Heart left ventricle (tissue), 16 donors: ENCODE measurements at regions not wholly inside any gene's neighbourhood (a gene's known extent, or its start where the extent isn't known, plus 50 kb on each side); places are given as distances from the start of the nearest gene placed in this dataset.

Experiments
- ATAC-seq, 4 donors: fragments of 200-7000 bp; cut with Tn5 transposase; one replicate each; pipeline ENCODE4 v1.9.1; 2020 to 2022; ENCODE audit warnings: moderate library complexity in 4 of 4, mild to moderate bottlenecking in 3 of 4, moderate number of reproducible peaks in 1 of 4
- DNase-seq, 5 donors: peaks; one replicate each; pipeline ENCODE4 v3.0.0-alpha.2; 2020
- H3K27ac ChIP-seq, 12 donors: fragments of 200-600 bp; sonication (generic) in 4 of 12; one replicate each; pipeline versions ENCODE4 v1.5.0 to v1.8.0; 2016 to 2022; ENCODE audit warnings: mild to moderate bottlenecking in 2 of 12
- H3K27me3 ChIP-seq, 9 donors: fragments of 200-600 bp; sonication (generic) in 2 of 9; one replicate each; pipeline versions ENCODE4 v1.5.1 to v1.8.0; 2016 to 2022; ENCODE audit warnings: mild to moderate bottlenecking in 3 of 9
- H3K36me3 ChIP-seq, 9 donors: fragments of 200-600 bp; sonication (generic) in 2 of 9; one replicate each; pipeline versions ENCODE4 v1.5.0 to v1.8.0; 2018 to 2022; ENCODE audit warnings: mild to moderate bottlenecking in 2 of 9
- H3K4me1 ChIP-seq, 12 donors: fragments of 200-600 bp; sonication (generic) in 4 of 12; one replicate each; pipeline versions ENCODE4 v1.5.0 to v1.8.0; 2016 to 2022; ENCODE audit warnings: mild to moderate bottlenecking in 3 of 12
- H3K4me3 ChIP-seq, 12 donors: fragments of 200-600 bp; sonication (generic) in 4 of 12; one replicate each; pipeline versions ENCODE4 v1.5.0 to v1.8.0; 2017 to 2022; ENCODE audit warnings: mild to moderate bottlenecking in 9 of 12, moderate library complexity in 4 of 12
- H3K9me3 ChIP-seq, 12 donors: fragments of 200-600 bp; sonication (generic) in 4 of 12; one replicate each; pipeline versions ENCODE4 v1.5.0 to v1.8.0; 2016 to 2022; ENCODE audit warnings: mild to moderate bottlenecking in 1 of 12
- POLR2A ChIP-seq, 2 donors: fragments of 450-650 bp; IDR thresholded peaks; one replicate each; pipeline ENCODE4 v1.6.1; 2017; ENCODE audit warnings: antibody characterized with exemption in 2 of 2, mild to moderate bottlenecking in 2 of 2, moderate library complexity in 2 of 2
- WGBS, 4 donors: extraction: QIAGEN DNeasy Blood & Tissue Kit in 2 of 4; methylation state at CpG; one replicate each; pipeline versions ENCODE4 v1.1.5 to v1.1.7; 2013 to 2018; 5-methylcytosine and 5-hydroxymethylcytosine counted together
- intact Hi-C, 10 donors: fragments of 100-400 bp; cut with DNase I; formaldehyde crosslinking; loops; one replicate each; pipeline versions ENCODE4 v1.11.1 to v1.14.2; 2022
- TF ChIP-seq, protein P1 (sequence below), 12 donors: fragments of 200-600 bp; sonication (generic) in 4 of 12; IDR thresholded peaks; one replicate each; pipeline versions ENCODE4 v1.5.0 to v1.8.0; 2018 to 2022; ENCODE audit warnings: antibody characterized with exemption in 12 of 12, mild to moderate bottlenecking in 5 of 12
- donor health status: ischemic (EF 13 %, LVEDD 7.1; RV severe dilation, severe dysfunction).
- donor health status: healthy with polysubstance abuse.
- donor health status: DM: no; HTN: yes; CAD: no.
- donor health status: DM: no; HTN: no; CAD: no.
- donor health status: ischemic (EF 25% LVEDD 6.9; RV normal size, moderate dysfunction).
- donor health status: ischemic (EF 25% LVEDD 5.7; RV mildly dilated, moderate dysfunction).
- donor health status: healthy.
- donor health status: DM: yes; HTN: yes; CAD: no.
- donor health status: ischemic (EF 35%, LVEDD 5.7; RV mildly dilated, moderate dysfunction).
- donor health status: nonischemic (EF 11% LVEDD 7.7; RV severe dilation, severe dysfunction).
- donor health status: DM: yes; HTN: yes; CAD: no.
- donor health status: PGD.
- donor health status: ischemic (EF 29% LVEDD 5.4; RV normal size, mild dysfunction).
- donor health status: nonischemic (EF 23%, LVEDD 6.1; RV moderate dilation, normal function).

DNA sequence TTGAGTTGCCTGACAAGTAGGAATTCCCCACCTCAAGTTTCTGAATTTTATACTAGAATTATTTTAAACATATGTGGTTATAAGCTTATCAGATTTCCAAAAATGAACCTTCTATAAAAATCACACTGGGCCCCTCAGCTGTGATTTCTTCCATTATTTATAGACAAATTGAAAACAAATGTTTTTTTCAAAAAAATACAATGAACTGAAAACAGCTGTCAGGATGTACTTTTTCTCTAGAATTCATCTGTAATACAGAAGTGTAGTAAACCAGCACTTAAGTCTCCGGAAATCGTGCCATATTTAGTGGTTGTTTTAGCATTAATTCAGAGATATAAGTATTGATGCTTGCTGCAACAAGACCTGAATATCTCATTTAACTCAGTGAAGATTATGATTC is 74.0 kb downstream of the SPRY1 start:
- DNase-seq: no peak
- Histone ChIP-seq H3K4me3 (no peak overlapping the region), H3K9me3 (no peaks in the 10 kb centered on the region), H3K27ac (no peak overlapping the region), H3K4me1 (no peaks in the 10 kb centered on the region), H3K27me3 (no peaks in the 10 kb centered on the region), H3K36me3 (no peaks in the 10 kb centered on the region)
- no peak for ATAC-seq
- TF ChIP-seq, protein P1, sequence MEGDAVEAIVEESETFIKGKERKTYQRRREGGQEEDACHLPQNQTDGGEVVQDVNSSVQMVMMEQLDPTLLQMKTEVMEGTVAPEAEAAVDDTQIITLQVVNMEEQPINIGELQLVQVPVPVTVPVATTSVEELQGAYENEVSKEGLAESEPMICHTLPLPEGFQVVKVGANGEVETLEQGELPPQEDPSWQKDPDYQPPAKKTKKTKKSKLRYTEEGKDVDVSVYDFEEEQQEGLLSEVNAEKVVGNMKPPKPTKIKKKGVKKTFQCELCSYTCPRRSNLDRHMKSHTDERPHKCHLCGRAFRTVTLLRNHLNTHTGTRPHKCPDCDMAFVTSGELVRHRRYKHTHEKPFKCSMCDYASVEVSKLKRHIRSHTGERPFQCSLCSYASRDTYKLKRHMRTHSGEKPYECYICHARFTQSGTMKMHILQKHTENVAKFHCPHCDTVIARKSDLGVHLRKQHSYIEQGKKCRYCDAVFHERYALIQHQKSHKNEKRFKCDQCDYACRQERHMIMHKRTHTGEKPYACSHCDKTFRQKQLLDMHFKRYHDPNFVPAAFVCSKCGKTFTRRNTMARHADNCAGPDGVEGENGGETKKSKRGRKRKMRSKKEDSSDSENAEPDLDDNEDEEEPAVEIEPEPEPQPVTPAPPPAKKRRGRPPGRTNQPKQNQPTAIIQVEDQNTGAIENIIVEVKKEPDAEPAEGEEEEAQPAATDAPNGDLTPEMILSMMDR (IDR thresholded peaks at IDR 0.05): no peak
- no peak for TF ChIP-seq POLR2A (IDR thresholded peaks at IDR 0.05)
- WGBS, 4 donors: 91 to 96% (median 93%) methylated on average over 2 of the region's 2 CpGs
- intact Hi-C loops: no loop called here

DNA sequence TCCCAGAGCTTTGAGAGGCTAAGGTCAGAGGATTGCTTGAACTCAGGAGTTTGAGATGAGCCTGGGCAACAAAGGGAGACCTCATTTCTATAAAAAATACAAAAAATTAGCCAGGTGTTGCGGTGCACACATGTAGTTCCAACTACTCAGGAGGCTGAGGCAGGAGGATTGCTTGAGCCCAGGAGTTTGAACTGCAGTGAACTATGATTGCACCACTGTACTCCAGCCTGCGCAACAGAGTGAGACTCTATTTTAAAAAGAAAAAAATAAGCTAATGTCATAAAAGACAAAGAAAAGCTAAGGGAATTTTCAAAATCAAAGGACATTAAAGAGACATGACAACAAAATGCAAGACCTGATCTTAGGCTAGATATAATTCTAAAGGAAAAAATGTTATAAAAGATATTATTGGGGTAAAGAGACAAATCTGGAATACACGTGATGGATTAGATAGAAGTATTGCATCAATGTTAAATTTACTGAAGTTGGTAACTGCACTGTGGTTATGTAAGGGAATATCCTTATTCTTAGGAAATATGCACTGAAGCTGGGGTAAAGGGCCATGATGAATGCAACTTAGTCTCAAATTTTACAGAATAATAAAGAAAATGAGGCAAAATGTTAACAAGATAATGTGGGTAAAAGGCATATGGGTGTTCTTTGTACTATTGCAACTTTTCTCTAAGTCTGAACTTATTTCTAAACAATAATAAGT is 75.2 kb downstream of the SPRY1 start:
- Histone ChIP-seq H3K36me3 (no peaks in the 10 kb centered on the region), H3K4me3 (no peak overlapping the region), H3K4me1 (no peaks in the 10 kb centered on the region), H3K27me3 (no peaks in the 10 kb centered on the region), H3K27ac (no peak overlapping the region), H3K9me3 (peaks cover 0 to 4% (median 0%) of the 10 kb centered on the region in 12 donors)
- ATAC-seq (no peak), DNase-seq (no peak)
- intact Hi-C loops: no loop called here
- TF ChIP-seq, protein P1 (IDR thresholded peaks at IDR 0.05): no peak
- TF ChIP-seq POLR2A (IDR thresholded peaks at IDR 0.05): no peak
- 93 to 97% (median 96%) methylated on average over 3 of the region's 3 CpGs for WGBS, 4 donors

DNA sequence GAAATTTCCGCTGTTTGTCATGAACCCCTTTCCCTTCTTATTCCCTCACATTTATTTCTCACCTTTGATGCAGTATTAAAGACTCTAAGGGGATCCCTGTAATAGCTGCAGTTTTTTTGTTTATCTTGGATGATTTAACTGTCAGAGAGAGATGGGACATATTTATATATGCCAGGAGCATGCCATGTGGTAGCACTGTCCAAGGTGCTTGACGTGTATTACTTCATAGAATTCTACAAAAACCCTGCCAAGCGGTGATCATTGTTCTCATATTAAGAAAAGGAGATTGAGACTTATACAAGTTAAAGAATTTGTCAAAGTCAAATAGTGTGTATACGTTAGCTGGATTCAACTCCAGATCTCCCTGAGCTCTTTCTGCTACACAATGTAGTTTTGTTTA is 78.2 kb downstream of the SPRY1 start:
- H3K36me3 ChIP-seq: no peaks in the 10 kb centered on the region
- peaks cover 0 to 3% (median 0%) of the 10 kb centered on the region in 12 donors for H3K4me1 ChIP-seq
- no peak overlapping the region for H3K27ac ChIP-seq
- ATAC-seq (no peak), DNase-seq (no peak)
- H3K4me3 ChIP-seq: no peak overlapping the region
- TF ChIP-seq, protein P1 (IDR thresholded peaks at IDR 0.05): no peak
- no peak for TF ChIP-seq POLR2A (IDR thresholded peaks at IDR 0.05)
- peaks cover 0 to 4% (median 0%) of the 10 kb centered on the region in 12 donors for H3K9me3 ChIP-seq
- H3K27me3 ChIP-seq: no peaks in the 10 kb centered on the region
- WGBS, 4 donors: 90 to 93% (median 91%) methylated on average over 4 of the region's 4 CpGs
- intact Hi-C loops: no loop called here

DNA sequence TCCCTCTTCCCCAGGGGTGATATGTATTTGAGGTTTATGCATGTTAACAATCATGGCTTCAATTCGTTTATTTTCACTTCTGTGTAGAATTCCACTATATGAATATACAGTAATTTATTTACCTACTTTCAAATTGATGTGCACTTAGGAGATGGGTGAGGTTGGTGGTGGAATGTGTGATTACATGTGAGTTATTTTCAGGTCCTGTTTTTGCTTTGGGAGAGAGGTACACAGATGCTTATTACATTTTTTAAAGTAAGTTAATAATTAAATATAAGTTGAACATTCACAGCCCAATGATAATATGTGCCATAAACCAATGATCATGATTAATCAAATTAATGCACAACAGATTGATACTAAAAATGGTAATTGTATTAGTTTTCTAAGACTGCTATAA is 79.5 kb downstream of the SPRY1 start:
- no peak for TF ChIP-seq POLR2A (IDR thresholded peaks at IDR 0.05)
- TF ChIP-seq, protein P1 (IDR thresholded peaks at IDR 0.05): no peak
- no peak for DNase-seq
- H3K27ac ChIP-seq: no peak overlapping the region
- peaks cover 0 to 4% (median 0%) of the 10 kb centered on the region in 12 donors for H3K9me3 ChIP-seq
- H3K36me3 ChIP-seq: no peaks in the 10 kb centered on the region
- H3K4me3 ChIP-seq: no peak overlapping the region
- no peaks in the 10 kb centered on the region for H3K27me3 ChIP-seq
- peaks cover 0 to 3% (median 0%) of the 10 kb centered on the region in 12 donors for H3K4me1 ChIP-seq
- intact Hi-C loops: no loop called here
- ATAC-seq: no peak
- WGBS, 4 donors: 0 to 41% (median 15%) methylated on average over 1 of the region's 1 CpG
